Hematopoietic multipotent progenitor cell (in vitro differentiated cells): ENCODE measurements at regions not wholly inside any gene's neighbourhood (a gene's known extent, or its start where the extent isn't known, plus 50 kb on each side); places are given as distances from the start of the nearest gene placed in this dataset.

Experiments used
- DNase-seq, 3 donors: peaks; one replicate each; pipeline ENCODE4 v3.0.0-alpha.2; 2011 to 2015; ENCODE audit warnings: low read depth in 2 of 3, low spot score in 2 of 3

GRCh38 chr6:17225767-17226630 is 55.2 kb upstream of the RBM24 start:
- DNase-seq: no peak

- DNase-seq: no peak
Measured at GRCh38 chr6:17226786-17227233, 54.4 kb upstream of the RBM24 start.

DNA sequence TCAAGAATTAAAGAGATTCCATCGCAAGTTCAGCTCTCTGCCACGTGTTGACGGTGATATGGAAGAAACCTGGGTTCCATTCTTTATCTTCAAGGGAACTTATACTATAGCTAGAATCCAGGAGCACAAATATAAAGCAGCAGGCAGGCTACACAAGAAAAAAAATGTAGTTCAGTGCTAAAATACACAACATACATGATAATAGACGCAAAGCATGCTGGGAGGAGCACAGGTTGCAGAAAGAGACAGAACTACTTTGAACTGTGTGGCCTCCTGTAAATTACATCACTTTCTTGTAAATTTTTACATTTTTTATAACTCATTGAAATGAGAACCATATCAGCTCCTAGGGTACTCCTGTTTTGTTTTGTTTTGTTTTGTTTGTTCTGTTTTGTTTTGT is 53.8 kb upstream of the RBM24 start:
- no peak for DNase-seq
